CD8-positive, alpha-beta memory T cell (primary cell): ENCODE measurements at regions not wholly inside any gene's neighbourhood (a gene's known extent, or its start where the extent isn't known, plus 50 kb on each side); places are given as distances from the start of the nearest gene placed in this dataset.

ENCODE experiments used
- CTCF ChIA-PET: fragments of 350-600 bp; sonication (Branson Sonifier 250); formaldehyde crosslinking; loops from one replicate; lab custom pipeline; 2021; ENCODE audit warnings: antibody characterized with exemption; lab: Charles Lee
- POLR2A ChIA-PET: fragments of 350-600 bp; sonication (Branson Sonifier 250); formaldehyde crosslinking; loops from one replicate; lab custom pipeline; 2021; ENCODE audit warnings: antibody characterized with exemption; lab: Charles Lee
- DNase-seq, 5 donors: peaks; one replicate each; pipeline versions ENCODE4 v3.0.0 to v3.0.0-alpha.2; 2020 to 2022; ENCODE audit warnings: mixed read lengths in 1 of 5
- H3K27ac ChIP-seq: one replicate; pipeline ENCODE4 v1.7.0; 2013; ENCODE audit warnings: low read depth, mild to moderate bottlenecking, low read length, moderate library complexity
- H3K27me3 ChIP-seq: 2 replicates; pipeline ENCODE4 v1.7.0; 2013; ENCODE audit warnings: low read length, mild to moderate bottlenecking; ENCODE audit not compliant: insufficient read depth, poor library complexity, severe bottlenecking
- H3K36me3 ChIP-seq: 2 replicates; pipeline ENCODE4 v1.7.0; 2013; ENCODE audit warnings: mild to moderate bottlenecking, low read length, moderate library complexity; ENCODE audit not compliant: insufficient read depth
- H3K4me1 ChIP-seq: 2 replicates; pipeline ENCODE4 v1.7.0; 2013; ENCODE audit warnings: mild to moderate bottlenecking, low read length, moderate library complexity; ENCODE audit not compliant: insufficient read depth
- H3K4me3 ChIP-seq: 2 replicates; pipeline ENCODE4 v1.7.0; 2013; ENCODE audit warnings: mild to moderate bottlenecking, low read length
- H3K9me3 ChIP-seq: 2 replicates; pipeline ENCODE4 v1.7.0; 2013; ENCODE audit warnings: mild to moderate bottlenecking, low read length
- H3K27ac Mint-ChIP-seq, 8 donors: one replicate each; pipeline ENCODE4 v1.8.0; 2020 to 2021; ENCODE audit warnings: mixed read lengths in 8 of 8, mild to moderate bottlenecking in 6 of 8, inconsistent platforms in 3 of 8, moderate library complexity in 3 of 8
- H3K27me3 Mint-ChIP-seq, 2 donors: one replicate each; pipeline ENCODE4 v1.8.0; 2020 to 2021; ENCODE audit warnings: mixed read lengths in 2 of 2, mild to moderate bottlenecking in 1 of 2, moderate library complexity in 1 of 2
- H3K36me3 Mint-ChIP-seq, 3 donors: one replicate each; pipeline ENCODE4 v1.8.0; 2020 to 2021; ENCODE audit warnings: mixed read lengths in 3 of 3, inconsistent platforms in 1 of 3, mild to moderate bottlenecking in 1 of 3
- H3K4me1 Mint-ChIP-seq, 3 donors: one replicate each; pipeline ENCODE4 v1.8.0; 2020 to 2021; ENCODE audit warnings: mixed read lengths in 3 of 3, inconsistent platforms in 1 of 3, mild to moderate bottlenecking in 1 of 3
- H3K4me3 Mint-ChIP-seq, 7 donors: one replicate each; pipeline ENCODE4 v1.8.0; 2020 to 2021; ENCODE audit warnings: mixed read lengths in 7 of 7, mild to moderate bottlenecking in 6 of 7, moderate library complexity in 4 of 7, inconsistent platforms in 2 of 7
- H3K9me3 Mint-ChIP-seq, 5 donors: one replicate each; pipeline ENCODE4 v1.8.0; 2020 to 2022; ENCODE audit warnings: mixed read lengths in 5 of 5, mild to moderate bottlenecking in 3 of 5, moderate library complexity in 2 of 5, inconsistent platforms in 1 of 5

- H3K9me3 ChIP-seq: no peaks in the 10 kb centered on the region
- H3K27ac Mint-ChIP-seq: peak overlapping the region in 4 of 8 donors; percentile 1 to 29 (median 9)
- H3K36me3 ChIP-seq: no peaks in the 10 kb centered on the region
- peaks cover 20 to 38% (median 35%) of the 10 kb centered on the region in 3 donors for H3K4me1 Mint-ChIP-seq
- DNase-seq: peak in 1 of 5 donors; percentile 6
- ChIA-PET CTCF (no interaction called here), POLR2A (no interaction called here)
- H3K4me1 ChIP-seq: peaks cover 5% of the 10 kb centered on the region
- H3K27ac ChIP-seq: no peak overlapping the region
- H3K4me3 ChIP-seq: no peak overlapping the region
- H3K9me3 Mint-ChIP-seq: no peaks in the 10 kb centered on the region
- no peaks in the 10 kb centered on the region for H3K27me3 ChIP-seq
- no peaks in the 10 kb centered on the region for H3K36me3 Mint-ChIP-seq
- H3K27me3 Mint-ChIP-seq: peaks cover 7 to 9% of the 10 kb centered on the region in 2 donors
- peak overlapping the region in 3 of 7 donors; percentile 5 to 56 (median 46) for H3K4me3 Mint-ChIP-seq
These were observed 108.7 kb upstream of the ATP6AP2 start for GRCh38 chrX:40471965-40472648.

- no peaks in the 10 kb centered on the region for H3K9me3 Mint-ChIP-seq
- H3K4me3 ChIP-seq: no peak overlapping the region
- peaks cover 10% of the 10 kb centered on the region for H3K4me1 ChIP-seq
- no peaks in the 10 kb centered on the region for H3K36me3 Mint-ChIP-seq
- H3K4me1 Mint-ChIP-seq: peaks cover 13 to 29% (median 25%) of the 10 kb centered on the region in 3 donors
- no peaks in the 10 kb centered on the region for H3K36me3 ChIP-seq
- no peak overlapping the region for H3K27ac ChIP-seq
- ChIA-PET POLR2A (no interaction called here), CTCF (no interaction called here)
- H3K9me3 ChIP-seq: no peaks in the 10 kb centered on the region
- H3K27me3 Mint-ChIP-seq: peaks cover 7 to 9% of the 10 kb centered on the region in 2 donors
- no peak overlapping the region for H3K27ac Mint-ChIP-seq
- no peaks in the 10 kb centered on the region for H3K27me3 ChIP-seq
- no peak overlapping the region for H3K4me3 Mint-ChIP-seq
- no peak for DNase-seq
These were observed 109.8 kb upstream of the ATP6AP2 start for GRCh38 chrX:40470830-40471429.

DNA sequence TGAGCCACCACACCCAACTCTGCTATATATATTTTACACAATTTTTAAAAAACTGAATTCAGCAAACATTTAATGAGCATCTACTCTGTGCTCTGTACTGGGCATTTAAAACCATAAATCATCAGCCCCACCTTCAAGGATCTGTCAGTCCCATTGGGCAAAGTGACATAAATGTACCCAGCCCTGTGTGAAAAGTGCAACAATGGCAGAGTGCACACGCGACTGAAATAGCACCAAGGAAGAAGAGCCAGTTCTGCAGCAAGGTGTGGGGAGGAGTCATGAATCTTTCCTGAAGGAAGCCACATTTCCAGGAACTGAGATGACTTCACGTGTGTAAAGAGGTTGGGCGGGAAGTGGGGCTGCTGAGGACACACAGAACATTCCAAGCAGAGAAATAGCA is 111.5 kb upstream of the ATP6AP2 start:
- ChIA-PET CTCF (interaction anchor here (1.2 kb wide), 1 partner anchor 202 kb away, joined by 4 read pairs; no protein-coding TSS in a partner anchor), POLR2A (no interaction called here)

DNA sequence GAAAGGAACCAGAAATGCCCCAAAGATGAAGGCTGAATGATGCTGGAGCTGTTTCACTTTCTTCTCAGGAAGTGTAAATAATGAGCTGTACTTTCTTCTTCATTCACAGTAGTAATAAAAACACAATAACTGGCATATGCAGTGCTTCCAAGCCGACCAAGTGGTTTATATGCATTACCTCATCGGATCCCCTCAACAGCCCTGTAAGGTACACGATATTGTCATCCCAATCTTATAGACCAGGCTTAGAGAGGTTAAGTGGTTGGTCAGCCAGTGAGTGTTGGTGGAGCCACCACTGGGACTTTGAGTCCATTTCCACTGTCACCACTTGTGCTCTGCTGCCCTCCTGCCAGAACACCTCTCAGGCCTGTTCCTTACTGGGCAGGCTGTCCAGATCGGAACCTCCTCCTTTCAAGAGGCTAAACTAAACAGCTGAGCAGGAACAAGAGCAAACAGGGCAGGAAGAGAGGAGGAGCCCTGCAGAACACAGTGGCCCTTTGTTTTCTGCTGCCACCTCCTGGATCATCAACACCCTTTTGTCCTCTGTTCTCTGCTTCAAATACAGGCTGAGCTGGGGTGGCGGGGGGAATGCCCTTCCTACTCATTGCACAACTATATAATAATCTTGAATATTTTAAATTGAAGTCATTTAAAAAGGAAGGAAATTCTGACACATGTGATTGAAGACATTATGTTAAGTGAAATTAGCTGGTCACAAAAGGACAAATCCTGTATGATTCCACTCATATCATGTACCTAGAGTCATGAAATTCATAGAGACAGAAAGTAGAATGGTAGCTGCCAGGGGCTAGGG is 112.5 kb upstream of the ATP6AP2 start:
- POLR2A ChIA-PET: no interaction called here
- CTCF ChIA-PET: interaction anchor here (1.2 kb wide), 1 partner anchor 201 kb away, joined by 4 read pairs; no protein-coding TSS in a partner anchor
- H3K4me1 Mint-ChIP-seq: peaks cover 9 to 29% (median 26%) of the 10 kb centered on the region in 3 donors
- H3K27me3 Mint-ChIP-seq: peaks cover 2 to 9% of the 10 kb centered on the region in 2 donors
- Histone ChIP-seq H3K4me1 (peaks cover 10% of the 10 kb centered on the region), H3K27ac (no peak overlapping the region), H3K9me3 (no peaks in the 10 kb centered on the region), H3K4me3 (no peak overlapping the region), H3K36me3 (no peaks in the 10 kb centered on the region), H3K27me3 (no peaks in the 10 kb centered on the region)
- peak overlapping the region in 1 of 8 donors; percentile 27 for H3K27ac Mint-ChIP-seq
- no peaks in the 10 kb centered on the region for H3K36me3 Mint-ChIP-seq
- H3K4me3 Mint-ChIP-seq: no peak overlapping the region
- H3K9me3 Mint-ChIP-seq: no peaks in the 10 kb centered on the region
- DNase-seq: peak in 2 of 5 donors; percentile 4 to 7

More for the DNA sequence above, 111.5 kb upstream of the ATP6AP2 start:
- Mint-ChIP-seq H3K27me3 (peaks cover 1 to 9% of the 10 kb centered on the region in 2 donors), H3K4me3 (no peak overlapping the region), H3K9me3 (no peaks in the 10 kb centered on the region), H3K27ac (no peak overlapping the region), H3K4me1 (peaks cover 14 to 35% (median 31%) of the 10 kb centered on the region in 3 donors), H3K36me3 (no peaks in the 10 kb centered on the region)
- no peak for DNase-seq
- no peak overlapping the region for H3K27ac ChIP-seq
- peaks cover 15% of the 10 kb centered on the region for H3K4me1 ChIP-seq
- H3K36me3 ChIP-seq: no peaks in the 10 kb centered on the region
- no peaks in the 10 kb centered on the region for H3K9me3 ChIP-seq
- H3K27me3 ChIP-seq: no peaks in the 10 kb centered on the region
- no peak overlapping the region for H3K4me3 ChIP-seq

DNA sequence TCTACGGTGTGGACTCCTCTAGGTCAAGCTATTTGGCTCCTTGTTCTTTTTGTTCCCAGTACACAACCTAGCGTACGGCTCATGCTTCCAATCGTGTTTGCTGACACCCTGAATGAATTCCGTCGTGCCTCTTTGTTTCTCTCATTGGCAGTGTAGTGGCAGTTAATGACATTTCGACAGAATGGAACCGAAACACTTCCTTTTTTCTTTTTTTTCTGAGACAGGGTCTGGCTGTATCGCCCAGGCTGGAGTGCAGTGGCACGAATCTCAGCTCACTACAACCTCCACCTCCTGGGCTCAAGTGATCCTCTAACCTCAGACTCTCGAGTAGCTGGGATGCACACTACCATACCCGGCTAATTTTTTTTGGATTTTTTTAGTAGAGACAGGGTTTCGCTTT is 113.3 kb upstream of the ATP6AP2 start:
- no peak overlapping the region for H3K4me3 Mint-ChIP-seq
- H3K36me3 Mint-ChIP-seq: no peaks in the 10 kb centered on the region
- H3K27ac Mint-ChIP-seq: no peak overlapping the region
- peaks cover 8 to 25% (median 23%) of the 10 kb centered on the region in 3 donors for H3K4me1 Mint-ChIP-seq
- peaks cover 10% of the 10 kb centered on the region for H3K4me1 ChIP-seq
- no peaks in the 10 kb centered on the region for H3K9me3 ChIP-seq
- H3K9me3 Mint-ChIP-seq: no peaks in the 10 kb centered on the region
- peaks cover 6 to 7% of the 10 kb centered on the region in 2 donors for H3K27me3 Mint-ChIP-seq
- H3K27ac ChIP-seq: no peak overlapping the region
- H3K36me3 ChIP-seq: no peaks in the 10 kb centered on the region
- no peak for DNase-seq
- no peaks in the 10 kb centered on the region for H3K27me3 ChIP-seq
- POLR2A ChIA-PET: no interaction called here
- no peak overlapping the region for H3K4me3 ChIP-seq
- CTCF ChIA-PET: no interaction called here

- Mint-ChIP-seq H3K36me3 (no peaks in the 10 kb centered on the region), H3K4me3 (peak overlapping the region in 1 of 7 donors; percentile 29), H3K4me1 (peaks cover 7 to 21% (median 17%) of the 10 kb centered on the region in 3 donors), H3K27ac (no peak overlapping the region), H3K27me3 (peaks cover 2 to 10% of the 10 kb centered on the region in 2 donors), H3K9me3 (no peaks in the 10 kb centered on the region)
- POLR2A ChIA-PET: interaction anchor here (0.5 kb wide), 1 partner anchor 519 kb away, joined by 3 read pairs; no protein-coding TSS in a partner anchor
- CTCF ChIA-PET: no interaction called here
- Histone ChIP-seq H3K4me1 (peaks cover 10% of the 10 kb centered on the region), H3K4me3 (no peak overlapping the region), H3K27ac (no peak overlapping the region), H3K9me3 (no peaks in the 10 kb centered on the region), H3K36me3 (no peaks in the 10 kb centered on the region), H3K27me3 (no peaks in the 10 kb centered on the region)
- DNase-seq: peak in 1 of 5 donors; percentile 11
These were observed 114.8 kb upstream of the ATP6AP2 start for GRCh38 chrX:40465735-40466551.

GRCh38 chrX:40462795-40463194 is 118.0 kb upstream of the ATP6AP2 start:
- peaks cover 10% of the 10 kb centered on the region for H3K4me1 ChIP-seq
- POLR2A ChIA-PET: no interaction called here
- Mint-ChIP-seq H3K9me3 (peaks cover 0 to 3% (median 0%) of the 10 kb centered on the region in 5 donors), H3K27ac (no peak overlapping the region), H3K4me3 (no peak overlapping the region), H3K36me3 (no peaks in the 10 kb centered on the region), H3K27me3 (peaks cover 5 to 14% of the 10 kb centered on the region in 2 donors), H3K4me1 (peaks cover 1 to 12% (median 11%) of the 10 kb centered on the region in 3 donors)
- CTCF ChIA-PET: no interaction called here
- H3K36me3 ChIP-seq: no peaks in the 10 kb centered on the region
- H3K27me3 ChIP-seq: no peaks in the 10 kb centered on the region
- no peak for DNase-seq
- H3K9me3 ChIP-seq: no peaks in the 10 kb centered on the region
- no peak overlapping the region for H3K4me3 ChIP-seq
- no peak overlapping the region for H3K27ac ChIP-seq
